ENCODE measurements at regions not wholly inside any gene's neighbourhood (a gene's known extent, or its start where the extent isn't known, plus 50 kb on each side); places are given as distances from the start of the nearest gene placed in this dataset.
"Not testable (repeated sequence)": the region's sequence is repeated elsewhere in the genome, so short reads cannot be mapped to it uniquely, and the experiment has no call there.

- no peak for DNase-seq (ENCODE audit: low read depth in 2 of 2)
These were observed 195.8 kb downstream of the MATN1 start for GRCh38 chr1:30527511-30528140.

- DNase-seq (ENCODE audit: low read depth in 2 of 2), result no peak
These were observed 196.6 kb downstream of the MATN1 start for GRCh38 chr1:30526652-30527345.

- DNase-seq (ENCODE audit: low read depth in 2 of 2), result no peak
These were observed 197.3 kb downstream of the MATN1 start for GRCh38 chr1:30525971-30526651.

- DNase-seq (ENCODE audit: low read depth in 2 of 2), result no peak
These were observed 197.8 kb downstream of the MATN1 start for GRCh38 chr1:30525631-30525970.

GRCh38 chr1:30524840-30525617, 198.4 kb downstream of the MATN1 start:
- DNase-seq (ENCODE audit: low read depth in 2 of 2), result no peak

- DNase-seq (ENCODE audit: low read depth in 2 of 2), result not testable (repeated sequence)
These were observed 199.3 kb downstream of the MATN1 start for GRCh38 chr1:30524025-30524555.

GRCh38 chr1:30523055-30524020, 200.0 kb downstream of the MATN1 start:
- DNase-seq (ENCODE audit: low read depth in 2 of 2), result no peak

GRCh38 chr1:30522031-30523004, 201.1 kb downstream of the MATN1 start:
- no peak for DNase-seq (ENCODE audit: low read depth in 2 of 2)

GRCh38 chr1:30521261-30521865, 202.0 kb downstream of the MATN1 start:
- DNase-seq (ENCODE audit: low read depth in 2 of 2), result no peak

- no peak for DNase-seq (ENCODE audit: low read depth in 2 of 2)
These were observed 202.9 kb downstream of the MATN1 start for GRCh38 chr1:30520476-30520875.

GRCh38 chr1:30519201-30519763, 204.1 kb downstream of the MATN1 start:
- no peak for DNase-seq (ENCODE audit: low read depth in 2 of 2)

GRCh38 chr1:30518696-30519095, 204.7 kb downstream of the MATN1 start:
- DNase-seq (ENCODE audit: low read depth in 2 of 2), result no peak

- no peak for DNase-seq (ENCODE audit: low read depth in 2 of 2)
These were observed 205.2 kb downstream of the MATN1 start for GRCh38 chr1:30518186-30518585.

GRCh38 chr1:30517666-30518065, 205.7 kb downstream of the MATN1 start:
- not testable (repeated sequence) for DNase-seq (ENCODE audit: low read depth in 2 of 2)

GRCh38 chr1:30517241-30517640, 206.1 kb downstream of the MATN1 start:
- not testable (repeated sequence) for DNase-seq (ENCODE audit: low read depth in 2 of 2)

- DNase-seq (ENCODE audit: low read depth in 2 of 2), result no peak
These were observed 206.9 kb downstream of the MATN1 start for GRCh38 chr1:30516485-30516858.

- no peak for DNase-seq (ENCODE audit: low read depth in 2 of 2)
These were observed 207.5 kb downstream of the MATN1 start for GRCh38 chr1:30515755-30516484.

GRCh38 chr1:30514945-30515344, 208.4 kb downstream of the MATN1 start:
- DNase-seq (ENCODE audit: low read depth in 2 of 2), result no peak

Measured in stimulated activated CD4-positive, alpha-beta T cell treated with anti-CD3 and anti-CD28 coated beads, Interleukin-15, amount 100 ng/mL, for 48 hours (primary cell).